ENCODE measurements at regions not wholly inside any gene's neighbourhood (a gene's known extent, or its start where the extent isn't known, plus 50 kb on each side); places are given as distances from the start of the nearest gene placed in this dataset.
A peak's percentile ranks its signal among the peaks of the same experiment; 100 is the strongest.

DNA sequence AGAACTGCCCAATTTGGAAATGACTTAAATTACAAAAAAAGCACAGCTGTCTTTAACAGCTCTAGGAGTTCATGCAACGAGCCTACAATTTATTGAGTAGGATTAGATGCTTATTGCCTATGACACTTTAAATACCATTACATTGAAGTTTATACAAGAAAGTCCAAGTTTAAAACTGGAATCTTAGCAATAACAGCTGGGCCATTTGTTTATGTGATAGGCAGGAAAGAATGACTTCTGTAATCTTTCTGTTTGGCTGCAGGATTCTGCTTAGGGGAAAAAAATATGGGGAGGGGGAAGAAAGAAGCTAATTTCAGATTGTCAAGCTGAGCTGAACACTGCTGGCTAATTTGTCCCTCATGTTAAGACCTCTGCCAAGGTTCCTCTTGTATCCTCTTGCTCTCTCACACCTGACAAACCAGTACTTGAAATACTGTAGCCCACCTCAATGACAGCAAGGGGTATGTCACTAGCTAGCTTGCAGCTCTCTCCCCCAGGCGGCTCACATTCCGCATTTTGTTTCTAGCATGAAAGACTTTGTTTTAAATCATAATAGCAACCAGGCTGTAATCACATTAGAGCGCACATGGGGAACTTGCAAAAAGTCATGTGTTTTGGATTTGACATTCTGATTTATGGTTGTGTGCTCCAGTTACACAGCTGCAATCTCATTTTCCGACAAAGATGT is 384.8 kb downstream of the BMP4 start:
- no peak for TF ChIP-seq CTCF (IDR thresholded peaks at IDR 0.05; ENCODE audit: extremely low read depth, missing control alignments)
- DNase-seq (ENCODE audit: low spot score), result no peak

- DNase-seq (ENCODE audit: low spot score), result peak; percentile 68
- no peak for TF ChIP-seq CTCF (IDR thresholded peaks at IDR 0.05; ENCODE audit: extremely low read depth, missing control alignments)
Measured at GRCh38 chr14:53570411-53571387, 385.9 kb downstream of the BMP4 start.

DNA sequence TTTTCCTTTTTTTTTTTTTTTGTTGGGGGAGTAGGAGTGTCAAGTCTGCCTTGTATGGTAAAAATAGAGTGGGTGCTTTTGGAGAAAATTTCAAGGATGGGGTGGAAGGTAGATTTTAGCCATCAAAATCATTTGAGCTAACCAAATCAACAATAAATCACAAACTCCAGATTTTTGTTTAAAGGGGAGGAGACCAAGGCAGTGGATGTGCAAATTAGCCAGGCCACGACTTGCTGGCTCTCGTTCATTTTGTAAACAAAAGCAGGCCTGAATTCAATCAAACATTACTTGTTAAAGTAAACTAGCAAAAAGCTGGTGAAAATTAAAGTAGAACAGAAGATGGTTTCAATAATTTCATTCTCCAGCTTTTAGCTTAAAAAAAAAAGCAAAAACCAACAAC is 387.2 kb downstream of the BMP4 start:
- no peak for DNase-seq (ENCODE audit: low spot score)
- TF ChIP-seq CTCF (IDR thresholded peaks at IDR 0.05; ENCODE audit: extremely low read depth, missing control alignments), result no peak

GRCh38 chr14:53567236-53567780 is 389.3 kb downstream of the BMP4 start:
- TF ChIP-seq CTCF (IDR thresholded peaks at IDR 0.05; ENCODE audit: extremely low read depth, missing control alignments), result no peak
- DNase-seq (ENCODE audit: low spot score), result no peak

- no peak for TF ChIP-seq CTCF (IDR thresholded peaks at IDR 0.05; ENCODE audit: extremely low read depth, missing control alignments)
- no peak for DNase-seq (ENCODE audit: low spot score)
Measured at GRCh38 chr14:53564870-53565269, 391.8 kb downstream of the BMP4 start.

GRCh38 chr14:53563628-53564027 is 393.0 kb downstream of the BMP4 start:
- TF ChIP-seq CTCF (IDR thresholded peaks at IDR 0.05; ENCODE audit: extremely low read depth, missing control alignments), result no peak
- DNase-seq (ENCODE audit: low spot score), result no peak

DNA sequence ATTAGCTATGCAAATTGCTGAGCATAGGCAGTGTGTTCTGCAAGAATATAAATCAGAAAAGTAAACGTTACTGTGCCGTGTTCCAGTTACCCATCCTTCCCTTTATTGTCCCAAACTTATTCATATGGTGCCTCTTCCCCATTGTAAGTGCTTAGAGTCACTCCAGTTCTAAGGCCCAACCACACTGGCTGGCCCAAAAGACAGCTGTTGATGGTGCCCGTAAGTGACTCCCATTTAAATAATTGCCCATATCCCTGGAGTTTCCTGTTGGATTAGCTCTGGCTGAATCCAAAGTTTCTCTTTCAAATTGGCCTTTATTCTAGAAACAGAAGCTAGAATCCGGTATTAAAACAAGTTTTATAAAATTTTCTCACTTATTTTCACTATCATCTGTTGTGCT is 400.1 kb upstream of the DDHD1 start:
- DNase-seq (ENCODE audit: low spot score), result no peak
- no peak for TF ChIP-seq CTCF (IDR thresholded peaks at IDR 0.05; ENCODE audit: extremely low read depth, missing control alignments)

Data from GM20000 (cell line).